Panc1 (cell line): ENCODE measurements at regions not wholly inside any gene's neighbourhood (a gene's known extent, or its start where the extent isn't known, plus 50 kb on each side); places are given as distances from the start of the nearest gene placed in this dataset.

Experiments
- ATAC-seq: fragments of 200-7000 bp; cut with Tn5 transposase; 2 replicates; pipeline ENCODE4 v1.9.1; 2020; ENCODE audit warnings: mild to moderate bottlenecking, moderate library complexity
- BruUV-seq: library from RNA; stranded (reverse); fragments of 400-500 nt; replicated peaks from 2 replicates; lab custom pipeline; 2021; lab: Mats Ljungman, UMichigan
- CTCF ChIA-PET: fragments of 300-600 bp; sonication (Branson Sonifier 250); formaldehyde crosslinking; loops from one replicate; lab custom pipeline; 2022; ENCODE audit warnings: antibody characterized with exemption; lab: Charles Lee
- POLR2A ChIA-PET: fragments of 300-600 bp; sonication (Branson Sonifier 250); formaldehyde crosslinking; loops from one replicate; lab custom pipeline; 2022; ENCODE audit warnings: antibody characterized with exemption; lab: Charles Lee
- DNase-seq: peaks from one replicate; pipeline ENCODE4 v3.0.0-alpha.2; 2010; ENCODE audit warnings: low read depth, low spot score
- H3K27ac ChIP-seq: 2 replicates; pipeline ENCODE4 v1.5.1; 2011; ENCODE audit warnings: mild to moderate bottlenecking, low read length, inconsistent platforms
- H3K27me3 ChIP-seq: fragments of 200-500 bp; sonication (Bioruptor generic); 2 replicates; pipeline ENCODE4 v1.6.0; 2014; ENCODE audit warnings: low read length, inconsistent platforms; ENCODE audit not compliant: control insufficient read depth, insufficient read depth
- H3K36me3 ChIP-seq: fragments of 200-500 bp; sonication (Bioruptor generic); 2 replicates; pipeline ENCODE4 v1.5.1; 2014; ENCODE audit warnings: inconsistent platforms, mild to moderate bottlenecking, low read length, moderate library complexity; ENCODE audit not compliant: control insufficient read depth, insufficient read depth
- H3K4me1 ChIP-seq: 2 replicates; pipeline ENCODE4 v1.5.1; 2011; ENCODE audit warnings: inconsistent platforms, mild to moderate bottlenecking, low read length, moderate library complexity; ENCODE audit not compliant: control insufficient read depth, insufficient read depth
- H3K4me3 ChIP-seq, 2 experiments: 2 replicates each; pipeline ENCODE4 v1.5.1; 2011 to 2012; ENCODE audit warnings: low read depth in 2 of 2, low read length in 2 of 2, mild to moderate bottlenecking in 2 of 2, inconsistent platforms in 1 of 2, moderate library complexity in 1 of 2
- H3K9me3 ChIP-seq: fragments of 200-500 bp; sonication (Bioruptor generic); 2 replicates; pipeline ENCODE4 v1.5.1; 2014; ENCODE audit warnings: low read depth, mild to moderate bottlenecking, inconsistent platforms, low read length, moderate library complexity; ENCODE audit not compliant: control insufficient read depth, insufficient read depth
- CTCF ChIP-seq: fragments of 450-650 bp; IDR thresholded peaks from 2 replicates; pipeline ENCODE4 v1.5.1; 2017; ENCODE audit warnings: mild to moderate bottlenecking
- POLR2AphosphoS5 ChIP-seq: IDR thresholded peaks from 2 replicates; pipeline ENCODE4 v1.6.1; 2012; ENCODE audit warnings: mild to moderate bottlenecking, low read depth, low read length, moderate library complexity
- SIN3A ChIP-seq: IDR thresholded peaks from 2 replicates; pipeline ENCODE4 v1.6.1; 2012; ENCODE audit warnings: low read depth, mild to moderate bottlenecking, low read length, moderate library complexity, borderline replicate concordance; ENCODE audit not compliant: insufficient read depth
- TCF7L2 ChIP-seq: IDR thresholded peaks from 2 replicates; pipeline ENCODE4 v1.6.1; 2011; ENCODE audit warnings: mild to moderate bottlenecking, low read depth, low read length, inconsistent platforms
- in situ Hi-C: cut with HindIII; loops from 2 replicates; pipeline ENCODE4 v1.10.0; 2016; ENCODE audit warnings: low sequenced_read_pairs, low pct_unique_long_range_greater_than_20kb
- intact Hi-C: fragments of 100-400 bp; cut with micrococcal nuclease; formaldehyde crosslinking; loops from one replicate; pipeline ENCODE4 v1.10.0; 2022; ENCODE audit not compliant: unreplicated experiment
- TF ChIP-seq, protein P1 (sequence below), 2 experiments: IDR thresholded peaks; 2 replicates each; pipeline ENCODE4 v1.6.1; 2011 to 2012; ENCODE audit warnings: low read depth in 2 of 2, control low read depth in 1 of 2, low read length in 1 of 2, mild to moderate bottlenecking in 1 of 2, moderate library complexity in 1 of 2; ENCODE audit not compliant: insufficient read depth in 1 of 2

DNA sequence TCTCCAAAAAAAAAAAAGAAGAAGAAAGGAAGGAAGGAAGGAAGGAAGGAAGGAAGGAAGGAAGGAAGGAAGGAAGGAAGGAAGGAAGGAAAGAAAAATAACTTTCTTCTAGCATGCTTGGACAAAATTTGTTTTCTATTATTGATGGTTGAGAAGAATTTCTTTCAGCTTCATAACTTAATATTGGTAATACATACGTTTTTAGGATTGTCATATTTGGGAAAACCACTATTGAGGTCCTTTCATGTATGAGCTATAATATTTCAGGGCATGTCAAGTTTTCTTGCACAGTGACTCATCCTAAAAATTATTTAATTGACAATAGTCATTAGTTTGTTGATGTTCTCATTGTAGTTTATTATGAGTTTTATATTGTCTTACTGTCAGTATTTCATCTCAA is 66.4 kb upstream of the PKDCC start:
- H3K4me3 ChIP-seq, result no peak overlapping the region
- no TSS peak for BruUV-seq
- no peaks in the 10 kb centered on the region for H3K27me3 ChIP-seq
- intact Hi-C loops (no loop called here), in situ Hi-C loops (no loop called here)
- H3K27ac ChIP-seq, result no peak overlapping the region
- H3K36me3 ChIP-seq, result no peaks in the 10 kb centered on the region
- TF ChIP-seq TCF7L2, result no peak
- POLR2A ChIA-PET, result interaction anchor here (0.6 kb wide), 1 partner anchor 92 kb away, joined by 5 read pairs; no protein-coding TSS in a partner anchor
- H3K9me3 ChIP-seq, result no peaks in the 10 kb centered on the region
- DNase-seq (no peak), ATAC-seq (no peak)
- H3K4me1 ChIP-seq, result no peaks in the 10 kb centered on the region
- CTCF ChIA-PET, result no interaction called here

DNA sequence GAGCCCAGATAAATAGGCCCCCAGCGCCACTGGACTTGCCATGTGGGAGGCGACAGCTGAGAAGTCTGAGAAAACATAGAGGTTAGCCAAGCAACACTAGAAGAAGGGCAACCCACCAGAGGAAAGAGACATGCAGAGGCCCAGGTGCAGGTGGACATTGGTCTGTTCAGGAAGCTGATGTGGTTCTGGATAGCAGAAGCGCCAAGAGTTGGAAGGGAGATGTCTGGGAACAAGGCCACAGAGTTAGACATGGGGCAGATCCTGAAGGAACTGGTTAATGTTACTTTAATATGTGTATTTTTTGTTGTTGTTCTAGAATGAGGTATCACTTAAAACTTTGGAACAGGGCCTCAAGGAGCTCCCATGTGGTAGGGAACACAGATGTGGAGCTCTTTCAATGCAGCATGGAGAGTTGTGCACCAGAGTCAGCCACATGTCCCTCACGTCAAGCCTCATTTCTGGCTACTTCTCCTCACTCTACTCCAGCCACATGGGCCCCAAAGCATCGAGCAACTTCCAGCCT is 62.2 kb upstream of the PKDCC start:
- Histone ChIP-seq H3K4me3 (no peak overlapping the region), H3K36me3 (no peaks in the 10 kb centered on the region), H3K4me1 (no peaks in the 10 kb centered on the region), H3K27me3 (no peaks in the 10 kb centered on the region), H3K9me3 (no peaks in the 10 kb centered on the region), H3K27ac (no peak overlapping the region)
- DNase-seq (no peak), ATAC-seq (no peak)
- CTCF ChIA-PET, result no interaction called here
- no TSS peak for BruUV-seq
- POLR2A ChIA-PET, result interaction anchor here (0.7 kb wide), 1 partner anchor 144 kb away, joined by 5 read pairs; no protein-coding TSS in a partner anchor
- intact Hi-C loops, result no loop called here
- TF ChIP-seq TCF7L2 (no peak), CTCF (no peak), SIN3A (no peak), POLR2AphosphoS5 (no peak)
- TF ChIP-seq, protein P1, sequence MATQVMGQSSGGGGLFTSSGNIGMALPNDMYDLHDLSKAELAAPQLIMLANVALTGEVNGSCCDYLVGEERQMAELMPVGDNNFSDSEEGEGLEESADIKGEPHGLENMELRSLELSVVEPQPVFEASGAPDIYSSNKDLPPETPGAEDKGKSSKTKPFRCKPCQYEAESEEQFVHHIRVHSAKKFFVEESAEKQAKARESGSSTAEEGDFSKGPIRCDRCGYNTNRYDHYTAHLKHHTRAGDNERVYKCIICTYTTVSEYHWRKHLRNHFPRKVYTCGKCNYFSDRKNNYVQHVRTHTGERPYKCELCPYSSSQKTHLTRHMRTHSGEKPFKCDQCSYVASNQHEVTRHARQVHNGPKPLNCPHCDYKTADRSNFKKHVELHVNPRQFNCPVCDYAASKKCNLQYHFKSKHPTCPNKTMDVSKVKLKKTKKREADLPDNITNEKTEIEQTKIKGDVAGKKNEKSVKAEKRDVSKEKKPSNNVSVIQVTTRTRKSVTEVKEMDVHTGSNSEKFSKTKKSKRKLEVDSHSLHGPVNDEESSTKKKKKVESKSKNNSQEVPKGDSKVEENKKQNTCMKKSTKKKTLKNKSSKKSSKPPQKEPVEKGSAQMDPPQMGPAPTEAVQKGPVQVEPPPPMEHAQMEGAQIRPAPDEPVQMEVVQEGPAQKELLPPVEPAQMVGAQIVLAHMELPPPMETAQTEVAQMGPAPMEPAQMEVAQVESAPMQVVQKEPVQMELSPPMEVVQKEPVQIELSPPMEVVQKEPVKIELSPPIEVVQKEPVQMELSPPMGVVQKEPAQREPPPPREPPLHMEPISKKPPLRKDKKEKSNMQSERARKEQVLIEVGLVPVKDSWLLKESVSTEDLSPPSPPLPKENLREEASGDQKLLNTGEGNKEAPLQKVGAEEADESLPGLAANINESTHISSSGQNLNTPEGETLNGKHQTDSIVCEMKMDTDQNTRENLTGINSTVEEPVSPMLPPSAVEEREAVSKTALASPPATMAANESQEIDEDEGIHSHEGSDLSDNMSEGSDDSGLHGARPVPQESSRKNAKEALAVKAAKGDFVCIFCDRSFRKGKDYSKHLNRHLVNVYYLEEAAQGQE (IDR thresholded peaks at IDR 0.05; ENCODE audit: insufficient read depth in 1 of 2, low read depth in 2 of 2, low read length in 1 of 2), result no peak
- in situ Hi-C loops, result no loop called here

GRCh38 chr2:41989501-41990180 is 58.2 kb upstream of the PKDCC start:
- no peaks in the 10 kb centered on the region for H3K9me3 ChIP-seq
- in situ Hi-C loops (no loop called here), intact Hi-C loops (no loop called here)
- H3K27me3 ChIP-seq, result no peaks in the 10 kb centered on the region
- no peak overlapping the region for H3K27ac ChIP-seq
- H3K36me3 ChIP-seq, result no peaks in the 10 kb centered on the region
- no TSS peak for BruUV-seq
- TF ChIP-seq TCF7L2 (no peak), CTCF (no peak), SIN3A (no peak), POLR2AphosphoS5 (no peak)
- TF ChIP-seq, protein P1 (IDR thresholded peaks at IDR 0.05; ENCODE audit: insufficient read depth in 1 of 2, low read depth in 2 of 2, low read length in 1 of 2), result no peak
- CTCF ChIA-PET, result no interaction called here
- POLR2A ChIA-PET, result no interaction called here
- H3K4me1 ChIP-seq, result no peaks in the 10 kb centered on the region
- ATAC-seq (no peak), DNase-seq (no peak)
- H3K4me3 ChIP-seq, result no peak overlapping the region
